HCT116 (cell line): ENCODE measurements at regions not wholly inside any gene's neighbourhood (a gene's known extent, or its start where the extent isn't known, plus 50 kb on each side); places are given as distances from the start of the nearest gene placed in this dataset.

Experiments
- EGR1 ChIP-seq: IDR thresholded peaks from 2 replicates; pipeline ENCODE4 v1.6.1; 2012; ENCODE audit warnings: low read depth
- EZH2 ChIP-seq: fragments of 200-600 bp; sonication (generic); IDR thresholded peaks from 2 replicates; pipeline ENCODE4 v1.6.1; 2017; ENCODE audit warnings: antibody characterized with exemption, mixed run types
- EZH2phosphoT487 ChIP-seq: fragments of 200-600 bp; IDR thresholded peaks from 2 replicates; pipeline ENCODE4 v1.6.1; 2018; ENCODE audit warnings: antibody characterized with exemption, borderline replicate concordance
- MAX ChIP-seq: IDR thresholded peaks from 2 replicates; pipeline ENCODE4 v1.6.1; 2012
- POLR2A ChIP-seq: IDR thresholded peaks from 2 replicates; pipeline ENCODE4 v1.7.0; 2011; ENCODE audit warnings: borderline replicate concordance; ENCODE audit not compliant: insufficient read depth, insufficient read length; ENCODE audit errors: extremely low read depth
- POLR2AphosphoS5 ChIP-seq: IDR thresholded peaks from 2 replicates; pipeline ENCODE4 v1.6.1; 2011; ENCODE audit warnings: mild to moderate bottlenecking, low read depth, low read length, moderate library complexity
- RAD21 ChIP-seq: IDR thresholded peaks from 2 replicates; pipeline ENCODE4 v1.6.1; 2012; ENCODE audit warnings: low read depth, mild to moderate bottlenecking
- SIN3A ChIP-seq: IDR thresholded peaks from 2 replicates; pipeline ENCODE4 v1.6.1; 2012; ENCODE audit warnings: low read depth
- SP1 ChIP-seq: IDR thresholded peaks from 2 replicates; pipeline ENCODE4 v1.6.1; 2012; ENCODE audit warnings: low read depth
- SRF ChIP-seq: IDR thresholded peaks from 2 replicates; pipeline ENCODE4 v1.6.1; 2012; ENCODE audit warnings: low read depth
- YY1 ChIP-seq: IDR thresholded peaks from 2 replicates; pipeline ENCODE4 v1.6.1; 2011; ENCODE audit warnings: low read length, low read depth, moderate library complexity, mild to moderate bottlenecking; ENCODE audit not compliant: insufficient replicate concordance; ENCODE audit errors: extremely low read depth
- ZNF274 ChIP-seq: fragments of 200-500 bp; sonication (Bioruptor generic); IDR thresholded peaks from 2 replicates; pipeline ENCODE4 v1.6.1; 2014; ENCODE audit warnings: mild to moderate bottlenecking, low read depth, low read length, inconsistent platforms
- TF ChIP-seq, protein P1 (sequence below), 3 experiments: fragments of 200-600 bp in 1 of 3; sonication (generic) in 1 of 3; IDR thresholded peaks in 2 of 3; conservative IDR thresholded peaks in 1 of 3; 2 replicates each; pipeline ENCODE4 v1.5.1; 2012 to 2017; ENCODE audit warnings: low read depth in 2 of 3, low read length in 2 of 3, antibody characterized with exemption in 1 of 3, borderline replicate concordance in 1 of 3, control low read depth in 1 of 3, mild to moderate bottlenecking in 1 of 3, mixed read lengths in 1 of 3, mixed run types in 1 of 3, moderate library complexity in 1 of 3; ENCODE audit not compliant: insufficient read depth in 1 of 3

DNA sequence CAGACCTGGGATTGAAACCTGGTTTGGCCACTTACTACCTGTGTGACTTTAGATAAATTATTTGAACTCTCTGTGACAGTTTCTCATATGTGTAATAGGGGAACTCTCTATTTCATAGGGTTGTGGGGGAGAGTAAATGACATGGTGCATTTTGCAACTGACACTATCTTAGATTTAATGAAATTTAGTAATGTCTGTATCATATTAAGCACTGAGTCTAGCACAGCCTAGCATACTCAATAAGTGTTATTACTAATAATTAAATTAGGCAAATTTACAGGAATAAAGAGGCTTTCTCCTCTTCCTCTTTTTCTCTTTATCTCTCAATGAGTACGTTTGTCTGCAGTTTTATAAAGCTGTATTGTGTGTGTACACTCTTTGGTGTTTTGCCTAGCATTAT is 80.2 kb upstream of the MACF1 start:
- TF ChIP-seq, protein P1, sequence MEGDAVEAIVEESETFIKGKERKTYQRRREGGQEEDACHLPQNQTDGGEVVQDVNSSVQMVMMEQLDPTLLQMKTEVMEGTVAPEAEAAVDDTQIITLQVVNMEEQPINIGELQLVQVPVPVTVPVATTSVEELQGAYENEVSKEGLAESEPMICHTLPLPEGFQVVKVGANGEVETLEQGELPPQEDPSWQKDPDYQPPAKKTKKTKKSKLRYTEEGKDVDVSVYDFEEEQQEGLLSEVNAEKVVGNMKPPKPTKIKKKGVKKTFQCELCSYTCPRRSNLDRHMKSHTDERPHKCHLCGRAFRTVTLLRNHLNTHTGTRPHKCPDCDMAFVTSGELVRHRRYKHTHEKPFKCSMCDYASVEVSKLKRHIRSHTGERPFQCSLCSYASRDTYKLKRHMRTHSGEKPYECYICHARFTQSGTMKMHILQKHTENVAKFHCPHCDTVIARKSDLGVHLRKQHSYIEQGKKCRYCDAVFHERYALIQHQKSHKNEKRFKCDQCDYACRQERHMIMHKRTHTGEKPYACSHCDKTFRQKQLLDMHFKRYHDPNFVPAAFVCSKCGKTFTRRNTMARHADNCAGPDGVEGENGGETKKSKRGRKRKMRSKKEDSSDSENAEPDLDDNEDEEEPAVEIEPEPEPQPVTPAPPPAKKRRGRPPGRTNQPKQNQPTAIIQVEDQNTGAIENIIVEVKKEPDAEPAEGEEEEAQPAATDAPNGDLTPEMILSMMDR (IDR thresholded peaks at IDR 0.05 in 2 of 3, conservative IDR thresholded peaks at IDR 0.05 in 1 of 3; ENCODE audit: borderline replicate concordance in 1 of 3, insufficient read depth in 1 of 3, low read depth in 2 of 3, low read length in 2 of 3), result no peak
- no peak for TF ChIP-seq RAD21
- no peak for TF ChIP-seq MAX
- no peak for TF ChIP-seq YY1
- no peak for TF ChIP-seq POLR2A
- TF ChIP-seq ZNF274, result no peak
- TF ChIP-seq POLR2AphosphoS5, result no peak
- no peak for TF ChIP-seq SIN3A
- no peak for TF ChIP-seq EGR1
- TF ChIP-seq SP1, result no peak
- no peak for TF ChIP-seq EZH2phosphoT487
- TF ChIP-seq EZH2, result no peak
- no peak for TF ChIP-seq SRF
